Smooth muscle cell (in vitro differentiated cells): ENCODE measurements at regions not wholly inside any gene's neighbourhood (a gene's known extent, or its start where the extent isn't known, plus 50 kb on each side); places are given as distances from the start of the nearest gene placed in this dataset.

ENCODE experiments used
- DNase-seq: peaks from one replicate; lab custom pipeline; 2025; ENCODE audit not compliant: unreplicated experiment; lab: John Stamatoyannopoulos, UW
- H2AFZ ChIP-seq: fragments of 200-600 bp; sonication (generic); 2 replicates; pipeline ENCODE4 v1.6.0; 2016; ENCODE audit warnings: antibody characterized with exemption, low read depth, mild to moderate bottlenecking
- H3F3A ChIP-seq: fragments of 200-600 bp; sonication (generic); 2 replicates; pipeline ENCODE4 v1.6.0; 2017; ENCODE audit warnings: antibody characterized with exemption, low read depth
- H3K27ac ChIP-seq: fragments of 200-600 bp; sonication (generic); 2 replicates; pipeline ENCODE4 v1.5.1; 2016; ENCODE audit warnings: low read depth, mild to moderate bottlenecking
- H3K27me3 ChIP-seq: fragments of 200-600 bp; sonication (generic); 2 replicates; pipeline ENCODE4 v1.6.1; 2016; ENCODE audit warnings: low read depth, mild to moderate bottlenecking
- H3K36me3 ChIP-seq: fragments of 200-600 bp; sonication (generic); 2 replicates; pipeline ENCODE4 v1.5.1; 2016; ENCODE audit warnings: low read depth
- H3K4me1 ChIP-seq: fragments of 200-600 bp; sonication (generic); 2 replicates; pipeline ENCODE4 v1.5.1; 2016; ENCODE audit warnings: low read depth
- H3K4me2 ChIP-seq: fragments of 200-600 bp; sonication (generic); 2 replicates; pipeline ENCODE4 v1.6.0; 2016; ENCODE audit warnings: mild to moderate bottlenecking
- H3K4me3 ChIP-seq: fragments of 200-600 bp; sonication (generic); 2 replicates; pipeline ENCODE4 v1.5.1; 2016; ENCODE audit warnings: mild to moderate bottlenecking
- H3K79me2 ChIP-seq: fragments of 200-600 bp; sonication (generic); 2 replicates; pipeline ENCODE4 v1.6.0; 2016; ENCODE audit warnings: low read depth, mild to moderate bottlenecking
- H3K9ac ChIP-seq: fragments of 200-600 bp; sonication (generic); 2 replicates; pipeline ENCODE4 v1.6.0; 2016; ENCODE audit warnings: low read depth
- H3K9me3 ChIP-seq: fragments of 200-600 bp; sonication (generic); replicated peaks from 2 replicates; pipeline ENCODE4 v1.5.1; 2016; ENCODE audit warnings: low read depth
- H4K20me1 ChIP-seq: fragments of 200-600 bp; sonication (generic); 2 replicates; pipeline ENCODE4 v1.6.0; 2016; ENCODE audit warnings: low read depth
- CTCF ChIP-seq: fragments of 200-600 bp; sonication (generic); IDR thresholded peaks from 2 replicates; pipeline ENCODE4 v1.5.1; 2017; ENCODE audit warnings: borderline replicate concordance, mild to moderate bottlenecking, antibody characterized with exemption; ENCODE audit not compliant: insufficient read depth, poor library complexity, severe bottlenecking
- WGBS: methylation state at CpG from one replicate; pipeline ENCODE4 v1.1.7; 2016; ENCODE audit warnings: low lambda C conversion rate; 5-methylcytosine and 5-hydroxymethylcytosine counted together

- Histone ChIP-seq H3K27me3 (peaks cover 10% of the 10 kb centered on the region), H3K9me3 (no peaks in the 10 kb centered on the region), H3K36me3 (no peaks in the 10 kb centered on the region), H3F3A (no peaks in the 10 kb centered on the region), H3K4me2 (no peak overlapping the region), H4K20me1 (no peaks in the 10 kb centered on the region), H2AFZ (no peak overlapping the region), H3K79me2 (no peaks in the 10 kb centered on the region), H3K4me3 (no peak overlapping the region), H3K9ac (no peak overlapping the region), H3K27ac (no peak overlapping the region), H3K4me1 (peaks cover 5% of the 10 kb centered on the region)
- 89% methylated on average over 14 of the region's 14 CpGs for WGBS
- no peak for TF ChIP-seq CTCF
- DNase-seq: no peak
These were observed 193.3 kb downstream of the RBFOX3 start for GRCh38 chr17:79417476-79417988.

- Histone ChIP-seq H3K4me2 (no peak overlapping the region), H3K27me3 (peaks cover 10% of the 10 kb centered on the region), H4K20me1 (no peaks in the 10 kb centered on the region), H2AFZ (no peak overlapping the region), H3K9me3 (no peaks in the 10 kb centered on the region), H3K9ac (no peak overlapping the region), H3K27ac (no peak overlapping the region), H3K36me3 (no peaks in the 10 kb centered on the region), H3K4me3 (no peak overlapping the region), H3F3A (no peaks in the 10 kb centered on the region), H3K4me1 (peaks cover 5% of the 10 kb centered on the region), H3K79me2 (no peaks in the 10 kb centered on the region)
- WGBS: 89% methylated on average over 8 of the region's 9 CpGs
- DNase-seq: no peak
- TF ChIP-seq CTCF: no peak
These were observed 194.9 kb downstream of the RBFOX3 start for GRCh38 chr17:79415909-79416308.

GRCh38 chr17:79415365-79415764 lies 195.5 kb downstream of the RBFOX3 start:
- 81% methylated on average over 13 of the region's 13 CpGs for WGBS
- Histone ChIP-seq H3K27ac (no peak overlapping the region), H3K4me3 (no peak overlapping the region), H3K79me2 (no peaks in the 10 kb centered on the region), H2AFZ (no peak overlapping the region), H3K9ac (no peak overlapping the region), H3K27me3 (peaks cover 10% of the 10 kb centered on the region), H3K4me2 (no peak overlapping the region), H4K20me1 (no peaks in the 10 kb centered on the region), H3K4me1 (peaks cover 1% of the 10 kb centered on the region), H3K36me3 (no peaks in the 10 kb centered on the region), H3F3A (no peaks in the 10 kb centered on the region), H3K9me3 (no peaks in the 10 kb centered on the region)
- TF ChIP-seq CTCF: no peak
- no peak for DNase-seq

GRCh38 chr17:79414793-79415211 lies 196.0 kb downstream of the RBFOX3 start:
- H3K4me1 ChIP-seq: no peaks in the 10 kb centered on the region
- H2AFZ ChIP-seq: no peak overlapping the region
- no peak for TF ChIP-seq CTCF
- H3K36me3 ChIP-seq: no peaks in the 10 kb centered on the region
- H3K4me2 ChIP-seq: no peak overlapping the region
- H3K79me2 ChIP-seq: no peaks in the 10 kb centered on the region
- DNase-seq: no peak
- peaks cover 10% of the 10 kb centered on the region for H3K27me3 ChIP-seq
- no peaks in the 10 kb centered on the region for H3F3A ChIP-seq
- no peaks in the 10 kb centered on the region for H4K20me1 ChIP-seq
- no peak overlapping the region for H3K9ac ChIP-seq
- no peak overlapping the region for H3K27ac ChIP-seq
- no peaks in the 10 kb centered on the region for H3K9me3 ChIP-seq
- H3K4me3 ChIP-seq: no peak overlapping the region
- WGBS: 80% methylated on average over 16 of the region's 16 CpGs
